Renal cortical epithelial cell (primary cell): ENCODE measurements at regions not wholly inside any gene's neighbourhood (a gene's known extent, or its start where the extent isn't known, plus 50 kb on each side); places are given as distances from the start of the nearest gene placed in this dataset.

Experiments used
- DNase-seq: peaks from one replicate; pipeline ENCODE4 v3.0.0-alpha.2; 2011; ENCODE audit warnings: low read depth

DNA sequence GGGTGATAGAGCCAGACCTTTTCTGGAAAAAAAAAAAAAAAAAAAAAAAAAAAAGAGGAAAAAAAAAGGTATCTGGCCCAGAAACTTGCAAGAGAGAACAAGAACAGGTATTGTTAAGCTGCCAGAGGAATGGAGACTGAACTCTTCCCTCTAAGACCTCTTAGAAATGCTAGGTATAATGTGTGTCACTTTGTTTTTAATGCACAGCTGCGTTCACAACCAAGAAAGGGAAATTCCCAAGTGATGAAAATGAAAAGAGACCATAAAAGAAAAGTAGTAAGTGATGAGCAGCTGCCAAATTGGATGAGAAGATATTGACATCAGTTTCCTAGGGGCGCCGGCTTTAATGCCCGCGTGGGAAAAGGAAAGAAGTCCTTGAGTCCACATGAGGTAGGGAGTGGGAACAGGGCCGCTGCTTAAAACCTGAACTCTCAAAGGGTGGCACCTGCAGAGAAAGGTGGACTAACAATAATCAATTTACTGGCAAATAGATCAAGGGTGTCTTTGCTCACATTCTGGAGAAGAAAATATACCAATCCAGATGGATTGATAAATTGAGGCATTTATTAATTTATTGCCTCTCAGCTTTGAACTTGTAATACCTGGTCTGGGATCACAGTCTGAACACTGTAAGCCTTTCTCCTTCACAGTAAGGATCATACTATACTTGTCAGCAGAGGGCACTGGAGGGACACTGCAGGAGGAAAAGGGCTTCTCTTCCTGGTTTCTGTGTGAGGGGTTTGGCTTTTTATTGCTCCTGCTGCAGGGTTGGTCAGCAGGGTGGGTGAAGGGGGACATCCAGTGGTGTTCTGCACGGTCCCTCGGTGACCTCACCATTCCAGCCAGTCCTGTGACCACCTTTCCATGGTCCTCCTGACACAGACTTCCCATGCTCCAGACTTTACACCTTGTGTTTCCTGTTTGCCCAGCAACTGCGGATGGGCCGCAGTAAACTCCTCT, 131.6 kb downstream of the AQP9 start:
- peak; percentile 75 for DNase-seq

DNA sequence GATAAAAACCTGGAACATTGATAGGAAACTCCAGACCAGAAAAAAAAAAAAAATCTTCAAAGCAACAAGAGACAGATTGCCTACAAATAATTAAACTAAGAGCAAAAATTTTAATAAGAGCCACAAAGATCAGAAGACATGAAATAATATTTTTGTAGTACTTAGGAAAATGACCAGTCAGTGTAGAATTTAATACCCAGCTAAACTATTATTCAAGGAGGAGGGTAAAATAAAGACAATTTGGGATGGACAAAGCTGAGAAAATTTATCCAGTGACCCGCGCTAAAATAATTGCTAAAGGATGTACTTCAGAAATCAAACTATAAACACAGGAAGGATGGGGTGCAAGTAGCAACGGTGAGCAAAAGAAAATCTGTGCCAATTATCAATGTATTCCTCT, 133.2 kb downstream of the AQP9 start:
- DNase-seq = no peak

DNA sequence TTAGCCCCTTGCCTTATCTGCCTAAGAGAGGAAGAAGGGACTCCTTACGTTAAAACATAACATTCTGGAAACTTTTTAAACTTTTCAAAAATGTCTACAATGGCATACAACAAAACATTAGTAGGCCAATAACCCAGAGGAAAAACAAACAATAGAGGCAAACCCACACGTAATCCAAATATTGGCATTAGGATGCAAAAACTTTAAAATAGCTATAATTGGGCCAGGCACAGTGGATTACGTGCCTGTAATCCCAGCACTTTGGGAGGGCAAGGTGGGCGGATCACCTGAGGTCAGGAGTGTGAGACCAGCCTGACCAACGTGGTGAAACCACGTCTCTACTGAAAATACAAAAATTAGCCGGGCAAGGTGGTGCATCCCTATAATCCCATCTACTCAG, 134.9 kb downstream of the AQP9 start:
- no peak for DNase-seq

DNA sequence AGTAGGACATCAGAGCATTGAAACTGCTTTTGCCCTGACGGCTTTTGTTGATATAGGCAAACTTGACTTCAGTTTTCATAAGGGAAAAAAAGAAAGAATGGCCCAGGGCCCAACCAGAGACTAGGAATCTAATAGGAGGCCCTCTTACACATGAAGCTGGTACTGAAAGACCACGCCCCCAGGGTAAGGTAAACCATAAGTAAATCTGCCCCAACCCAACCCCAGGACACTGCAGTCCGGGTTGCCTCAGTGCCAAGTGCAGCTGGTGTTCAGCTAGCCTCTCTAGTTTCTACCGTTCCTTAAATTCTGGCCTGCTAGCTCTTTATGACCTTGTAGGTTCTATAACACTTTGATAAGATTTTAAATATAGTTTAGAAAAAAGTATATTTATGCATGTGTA, 136.7 kb downstream of the AQP9 start:
- no peak for DNase-seq

DNA sequence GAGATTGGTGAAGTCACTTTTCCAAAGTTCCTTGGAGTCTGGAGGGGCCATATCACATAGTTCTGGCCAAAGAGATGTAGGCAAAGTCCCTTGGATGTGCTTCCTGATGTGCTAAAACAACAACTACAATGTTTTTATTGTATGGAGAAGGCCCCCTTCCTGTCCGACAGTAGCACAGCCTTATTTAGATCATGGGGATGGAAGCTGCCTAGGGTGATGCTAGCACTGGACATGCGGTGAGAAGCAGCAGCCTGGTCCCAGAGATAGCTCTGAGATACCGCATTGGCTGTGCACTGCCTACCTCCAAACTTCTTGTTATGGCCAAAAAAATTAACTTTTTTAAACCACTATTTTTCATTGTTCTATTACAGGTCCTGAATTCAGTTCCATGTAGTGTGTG, 137.6 kb downstream of the AQP9 start:
- DNase-seq = no peak

- DNase-seq = no peak
These were observed 138.7 kb downstream of the AQP9 start for GRCh38 chr15:58276924-58277323.

GRCh38 chr15:58277333-58277732, 139.2 kb downstream of the AQP9 start:
- DNase-seq = no peak

GRCh38 chr15:58279106-58279505, 140.9 kb downstream of the AQP9 start:
- DNase-seq = no peak

DNA sequence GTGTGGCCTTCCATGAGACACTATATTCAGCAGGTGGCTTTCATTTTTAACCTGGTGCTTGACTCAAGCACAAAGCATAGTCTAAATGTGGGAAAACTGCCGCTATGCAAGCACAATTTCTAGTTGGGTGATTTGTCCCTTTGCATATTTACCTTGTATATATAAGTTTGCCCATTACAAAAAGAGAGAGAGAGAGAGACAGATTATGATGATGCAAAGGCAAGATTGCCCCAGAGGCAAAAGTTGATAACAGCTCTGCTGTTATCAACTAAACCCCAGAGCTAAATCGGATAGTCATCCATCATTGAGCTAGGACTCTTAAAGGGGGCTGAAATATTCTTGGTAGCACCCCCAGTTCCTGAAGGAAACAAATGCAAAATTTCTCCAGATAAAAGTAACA, 141.5 kb downstream of the AQP9 start:
- no peak for DNase-seq

- no peak for DNase-seq
These were observed 144.0 kb downstream of the AQP9 start for GRCh38 chr15:58282060-58282708.

GRCh38 chr15:58283302-58283701, 145.1 kb downstream of the AQP9 start:
- DNase-seq = no peak

GRCh38 chr15:58284293-58284692, 146.1 kb downstream of the AQP9 start:
- DNase-seq = no peak

GRCh38 chr15:58285212-58285920, 146.4 kb upstream of the LIPC start:
- no peak for DNase-seq

DNA sequence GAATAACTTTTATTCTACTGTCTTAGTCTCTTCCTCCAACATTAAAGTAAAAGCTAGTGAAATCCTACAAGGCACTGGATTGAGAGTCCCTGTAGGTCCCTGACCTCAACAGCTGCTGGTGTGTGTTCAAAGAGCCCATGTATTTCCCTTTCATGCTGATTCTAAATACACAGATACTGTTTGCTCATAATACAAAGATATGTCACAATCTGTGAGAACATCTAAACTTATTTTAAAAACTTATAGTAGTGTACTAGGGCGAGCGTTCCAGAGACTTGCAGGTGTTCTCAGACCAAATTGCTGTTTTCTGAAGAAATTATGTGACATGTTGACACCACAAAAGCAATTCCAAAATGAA, 145.9 kb upstream of the LIPC start:
- DNase-seq = no peak

- no peak for DNase-seq
These were observed 145.3 kb upstream of the LIPC start for GRCh38 chr15:58286523-58286922.

- DNase-seq = no peak
These were observed 143.9 kb upstream of the LIPC start for GRCh38 chr15:58287891-58288290.

GRCh38 chr15:58288592-58288991, 143.2 kb upstream of the LIPC start:
- DNase-seq = no peak

DNA sequence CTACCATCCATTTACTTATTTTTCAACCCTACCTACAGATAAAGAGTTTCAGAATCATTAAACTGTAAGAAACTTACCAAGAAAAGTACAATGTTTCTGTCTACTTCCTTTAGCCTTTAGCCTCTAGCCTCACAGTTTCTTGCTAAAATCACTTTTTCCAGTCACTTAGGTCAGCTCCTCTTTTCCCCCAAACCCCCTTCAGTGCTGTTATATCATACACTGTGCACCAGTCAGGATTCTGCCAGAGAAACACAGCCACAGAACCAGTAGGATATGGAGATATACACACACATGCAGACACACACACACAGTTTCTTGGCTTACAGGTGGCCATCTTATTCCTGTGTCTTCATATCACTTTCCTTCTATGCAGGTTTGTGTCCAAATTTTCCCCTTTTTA, 139.9 kb upstream of the LIPC start:
- no peak for DNase-seq

DNA sequence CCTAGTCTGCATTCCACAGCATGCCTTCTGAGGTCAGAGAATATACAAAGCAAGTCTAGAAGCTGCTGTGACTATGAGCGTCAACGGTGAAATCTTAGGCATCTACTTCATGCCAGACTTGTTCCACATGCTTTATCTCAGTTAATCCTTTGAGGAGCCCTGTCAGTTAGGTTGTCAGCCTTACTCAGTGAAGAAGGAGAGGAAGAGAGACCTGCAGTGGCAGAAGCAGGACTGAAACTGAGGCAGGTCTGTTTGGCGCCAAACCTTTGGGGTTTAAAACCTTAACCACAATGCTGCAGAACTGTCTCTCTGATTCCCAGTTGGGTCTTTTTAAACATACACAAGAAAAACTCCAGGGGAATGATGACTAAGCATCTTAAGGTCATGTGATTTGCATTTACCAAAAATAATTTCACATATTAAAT, 139.0 kb upstream of the LIPC start:
- no peak for DNase-seq

GRCh38 chr15:58293622-58294550, 137.9 kb upstream of the LIPC start:
- peak; percentile 42 for DNase-seq

DNA sequence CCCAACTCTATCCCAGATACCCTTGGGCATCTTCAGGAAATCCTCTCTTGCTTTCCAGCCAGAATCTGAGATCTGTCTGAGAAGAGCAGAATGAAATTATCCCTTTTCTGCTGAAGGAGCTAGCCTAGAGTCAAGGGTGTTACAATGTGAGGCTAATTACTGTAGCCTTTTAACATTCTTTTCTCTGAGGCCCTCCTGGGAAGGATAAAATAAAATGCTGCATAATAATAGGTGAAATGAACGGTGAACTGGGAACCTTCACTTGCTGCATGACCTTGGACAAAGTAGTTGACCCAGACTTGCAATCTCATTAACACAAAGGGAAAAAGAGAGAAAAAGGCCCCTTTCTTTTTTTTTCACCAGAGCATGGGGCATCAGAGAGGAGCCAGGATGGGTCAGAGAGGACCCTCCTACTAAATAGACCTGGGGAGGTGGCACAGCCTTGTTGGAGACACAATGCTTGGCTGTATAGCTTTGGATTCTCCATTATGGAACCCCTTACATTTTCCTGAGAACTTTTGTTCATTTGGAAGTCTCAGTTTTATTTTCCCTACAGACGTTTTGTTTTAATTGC, 137.0 kb upstream of the LIPC start:
- no peak for DNase-seq
